ENCODE measurements at regions not wholly inside any gene's neighbourhood (a gene's known extent, or its start where the extent isn't known, plus 50 kb on each side); places are given as distances from the start of the nearest gene placed in this dataset.

DNA sequence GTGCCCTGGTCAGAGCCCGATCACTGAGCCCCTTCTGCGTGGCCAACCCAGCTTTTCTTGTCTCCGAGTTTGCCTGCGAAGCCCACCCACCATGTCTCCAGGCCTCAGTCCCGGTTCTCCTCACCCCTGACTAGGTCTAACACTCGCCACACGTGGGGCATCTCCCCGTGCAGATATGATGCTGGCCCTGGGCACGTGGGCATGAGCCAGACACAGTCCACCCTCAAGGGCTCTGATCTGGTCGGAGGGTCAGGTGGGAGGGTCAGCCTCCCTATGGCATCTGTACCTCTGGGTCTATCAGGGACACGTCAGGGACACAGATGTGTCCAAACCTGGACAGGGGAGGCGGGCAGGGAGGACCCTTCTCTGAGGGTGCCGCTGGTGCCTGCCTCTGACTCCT is 95.4 kb downstream of the RHOB start:
- H4K20me1 ChIP-seq (ENCODE audit: insufficient read depth), result no peaks in the 10 kb centered on the region
- H3K9ac ChIP-seq, result no peak overlapping the region
- H3K4me3 ChIP-seq (IDR thresholded peaks at IDR 0.05; ENCODE audit: insufficient read depth, low read depth, low read length), result no peak overlapping the region
- H3K4me1 ChIP-seq (ENCODE audit: low read depth, poor library complexity, severe bottlenecking), result no peaks in the 10 kb centered on the region
- no peak for TF ChIP-seq CTCF (conservative IDR thresholded peaks at IDR 0.05; ENCODE audit: low read depth, low read length)
- H3K27me3 ChIP-seq (ENCODE audit: insufficient read depth, low read depth), result no peaks in the 10 kb centered on the region
- H3K4me2 ChIP-seq, result no peak overlapping the region
- no peak overlapping the region for H2AFZ ChIP-seq (ENCODE audit: low read depth)
- H3K36me3 ChIP-seq (ENCODE audit: insufficient read depth), result no peaks in the 10 kb centered on the region
- H3K79me2 ChIP-seq (ENCODE audit: insufficient read depth, low read depth), result no peaks in the 10 kb centered on the region
- no peak overlapping the region for H3K27ac ChIP-seq

DNA sequence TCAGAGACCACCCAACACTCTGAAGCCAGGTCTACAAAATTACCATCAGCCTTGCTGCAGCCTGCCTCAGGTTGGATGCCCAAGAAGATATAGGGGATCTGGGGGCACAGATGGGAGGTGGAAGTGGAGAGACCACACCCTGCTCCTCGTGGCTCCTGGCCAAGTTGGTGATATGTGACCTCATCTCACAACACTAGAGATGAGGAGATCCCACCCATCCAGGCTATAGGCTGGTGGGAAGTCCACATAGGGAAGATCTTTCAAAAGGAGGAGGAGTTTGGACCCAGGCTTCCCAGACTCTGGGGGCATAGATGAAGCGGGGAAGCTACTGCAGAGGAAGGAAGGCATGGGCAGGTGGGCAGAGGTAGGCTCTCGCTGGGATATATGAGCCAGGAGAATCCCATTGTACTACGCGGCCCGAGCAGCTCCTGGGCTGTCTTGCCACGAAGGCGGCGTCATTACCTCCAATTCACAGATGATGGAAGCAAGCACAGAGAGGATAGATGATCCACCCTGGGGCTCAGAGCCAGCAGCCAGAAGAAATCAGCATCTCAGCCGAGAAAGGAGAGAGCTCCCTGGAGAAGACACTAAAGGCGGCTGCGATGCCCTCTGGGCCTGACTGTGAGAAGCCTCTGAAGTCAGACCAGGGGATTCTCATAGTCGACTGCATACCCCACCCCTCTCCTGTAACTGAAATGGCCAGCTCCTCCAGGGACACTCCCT is 96.0 kb downstream of the RHOB start:
- Histone ChIP-seq H3K4me2 (no peak overlapping the region), H3K9ac (no peak overlapping the region), H3K4me3 (IDR thresholded peaks at IDR 0.05; ENCODE audit: insufficient read depth, low read depth, low read length) (no peak overlapping the region), H3K4me1 (ENCODE audit: low read depth, poor library complexity, severe bottlenecking) (no peaks in the 10 kb centered on the region), H3K36me3 (ENCODE audit: insufficient read depth) (no peaks in the 10 kb centered on the region), H3K27me3 (ENCODE audit: insufficient read depth, low read depth) (no peaks in the 10 kb centered on the region), H4K20me1 (ENCODE audit: insufficient read depth) (no peaks in the 10 kb centered on the region), H3K27ac (no peak overlapping the region), H3K79me2 (ENCODE audit: insufficient read depth, low read depth) (no peaks in the 10 kb centered on the region), H2AFZ (ENCODE audit: low read depth) (no peak overlapping the region)
- TF ChIP-seq CTCF (conservative IDR thresholded peaks at IDR 0.05; ENCODE audit: low read depth, low read length), result no peak

DNA sequence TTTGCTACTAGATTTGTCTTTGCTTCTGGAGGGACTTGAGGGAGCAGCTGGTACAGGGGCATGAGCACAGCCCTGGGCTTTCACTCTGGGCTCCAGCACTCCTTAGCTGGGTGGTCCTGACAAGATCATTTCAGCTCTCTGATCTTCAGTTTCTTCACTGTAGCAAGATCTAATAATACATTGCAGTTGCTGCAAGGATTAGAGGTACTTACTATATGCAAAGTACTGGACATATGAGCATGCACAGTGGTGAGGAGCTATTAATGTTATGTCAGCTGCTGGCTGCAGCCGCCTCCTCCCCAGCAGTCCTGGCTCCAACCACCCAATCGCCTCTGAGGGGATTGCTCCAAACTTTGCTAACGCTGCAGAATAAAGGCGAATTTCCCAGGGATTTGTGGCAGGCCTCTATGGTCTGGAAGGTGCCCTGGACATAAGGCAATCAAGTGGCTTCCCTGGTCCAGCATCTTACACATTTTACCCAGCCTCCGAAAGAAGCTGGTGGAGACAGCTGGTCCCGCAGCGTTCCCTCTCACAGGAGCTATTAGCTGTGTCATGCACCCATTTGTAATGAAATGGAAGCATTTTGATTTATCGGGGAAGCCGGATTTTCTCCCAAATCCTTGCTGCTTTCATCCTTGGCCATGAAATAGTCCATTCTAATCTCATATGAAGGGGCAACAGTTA is 96.7 kb downstream of the RHOB start:
- Histone ChIP-seq H2AFZ (ENCODE audit: low read depth) (no peak overlapping the region), H3K4me1 (ENCODE audit: low read depth, poor library complexity, severe bottlenecking) (no peaks in the 10 kb centered on the region), H3K9ac (no peak overlapping the region), H3K36me3 (ENCODE audit: insufficient read depth) (no peaks in the 10 kb centered on the region), H3K27ac (no peak overlapping the region), H4K20me1 (ENCODE audit: insufficient read depth) (no peaks in the 10 kb centered on the region), H3K4me2 (no peak overlapping the region), H3K79me2 (ENCODE audit: insufficient read depth, low read depth) (no peaks in the 10 kb centered on the region), H3K27me3 (ENCODE audit: insufficient read depth, low read depth) (no peaks in the 10 kb centered on the region), H3K4me3 (IDR thresholded peaks at IDR 0.05; ENCODE audit: insufficient read depth, low read depth, low read length) (no peak overlapping the region)
- no peak for TF ChIP-seq CTCF (conservative IDR thresholded peaks at IDR 0.05; ENCODE audit: low read depth, low read length)

GRCh38 chr2:20544153-20544747 is 97.4 kb downstream of the RHOB start:
- Histone ChIP-seq H3K27me3 (ENCODE audit: insufficient read depth, low read depth) (no peaks in the 10 kb centered on the region), H3K9ac (no peak overlapping the region), H2AFZ (ENCODE audit: low read depth) (no peak overlapping the region), H4K20me1 (ENCODE audit: insufficient read depth) (no peaks in the 10 kb centered on the region), H3K4me2 (no peak overlapping the region), H3K4me1 (ENCODE audit: low read depth, poor library complexity, severe bottlenecking) (no peaks in the 10 kb centered on the region), H3K4me3 (IDR thresholded peaks at IDR 0.05; ENCODE audit: insufficient read depth, low read depth, low read length) (no peak overlapping the region), H3K27ac (no peak overlapping the region), H3K79me2 (ENCODE audit: insufficient read depth, low read depth) (no peaks in the 10 kb centered on the region), H3K36me3 (ENCODE audit: insufficient read depth) (no peaks in the 10 kb centered on the region)
- no peak for TF ChIP-seq CTCF (conservative IDR thresholded peaks at IDR 0.05; ENCODE audit: low read depth, low read length)
